ENCODE measurements at regions not wholly inside any gene's neighbourhood (a gene's known extent, or its start where the extent isn't known, plus 50 kb on each side); places are given as distances from the start of the nearest gene placed in this dataset.

DNA sequence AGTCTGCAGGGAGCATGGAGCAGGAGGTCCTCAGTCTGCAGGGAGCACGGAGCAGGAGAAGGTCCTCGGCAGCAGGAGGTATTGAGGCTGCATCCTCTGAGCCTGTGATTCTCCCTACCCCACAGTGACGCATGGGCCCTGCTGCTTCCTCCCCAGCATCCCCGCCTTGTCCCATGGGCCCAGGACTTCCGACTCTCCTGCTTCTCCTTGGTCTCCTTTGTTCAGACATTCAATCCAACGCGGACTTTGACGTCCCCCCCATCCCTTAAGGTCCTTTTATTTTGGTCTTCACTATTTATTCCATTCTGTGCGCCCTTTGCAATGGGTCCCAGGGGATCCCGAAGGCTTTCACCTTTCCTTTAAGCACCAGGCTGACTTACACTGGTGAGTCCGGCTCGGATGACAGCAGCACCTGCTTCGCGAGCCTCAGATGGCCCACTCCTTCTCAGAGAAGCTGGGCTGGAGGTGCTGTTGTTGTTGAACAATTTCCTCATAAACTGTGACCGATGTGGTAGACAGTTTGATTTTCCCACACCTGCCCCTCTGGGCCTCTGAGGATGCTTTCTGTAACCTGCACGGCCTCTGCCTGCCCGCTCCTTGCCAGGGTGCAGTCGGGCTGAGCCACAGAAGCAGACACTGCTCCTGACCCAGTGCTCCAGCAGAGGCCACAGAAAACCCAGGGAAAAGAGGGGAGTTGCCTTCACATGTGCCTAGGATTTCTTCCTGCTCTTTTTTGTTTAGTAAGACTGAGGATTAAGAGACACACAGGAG, 407.2 kb upstream of the SHH start:
- FAIRE-seq: no peak

DNA sequence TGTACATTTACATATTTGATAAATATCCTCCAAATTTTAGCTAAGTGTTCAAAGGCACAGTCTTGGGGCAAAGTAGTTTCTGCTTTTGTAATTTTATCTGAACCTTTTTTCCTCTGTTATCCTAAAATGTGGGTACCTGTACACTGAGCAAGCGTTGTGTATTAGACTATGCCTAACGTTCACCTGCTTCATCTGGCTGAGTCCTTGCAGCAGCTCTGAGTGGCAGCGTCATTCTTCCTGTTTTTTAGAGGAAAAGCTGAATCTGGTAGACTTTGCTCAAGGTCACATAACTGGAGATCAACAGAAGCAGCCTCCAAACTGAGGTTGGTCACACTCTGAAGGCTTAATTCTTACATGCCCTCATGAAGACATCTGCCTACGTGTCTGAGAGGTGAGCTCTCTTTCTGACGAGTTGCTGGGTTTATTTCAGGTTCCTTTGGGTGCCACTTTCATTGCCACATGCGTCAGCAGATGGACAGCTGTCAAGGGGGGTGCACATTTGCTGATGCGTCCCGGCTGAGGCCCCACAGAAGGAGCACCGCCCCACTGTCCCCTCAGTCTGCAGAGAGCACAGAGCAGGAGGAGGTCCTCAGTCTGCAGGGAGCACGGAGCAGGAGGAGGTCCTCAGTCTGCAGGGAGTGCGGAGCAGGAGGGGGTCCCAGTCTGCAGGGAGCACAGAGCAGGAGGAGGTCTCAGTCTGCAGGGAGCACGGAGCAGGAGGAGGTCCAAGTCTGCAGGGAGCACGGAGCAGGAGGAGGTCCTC, 406.5 kb upstream of the SHH start:
- FAIRE-seq: no peak

DNA sequence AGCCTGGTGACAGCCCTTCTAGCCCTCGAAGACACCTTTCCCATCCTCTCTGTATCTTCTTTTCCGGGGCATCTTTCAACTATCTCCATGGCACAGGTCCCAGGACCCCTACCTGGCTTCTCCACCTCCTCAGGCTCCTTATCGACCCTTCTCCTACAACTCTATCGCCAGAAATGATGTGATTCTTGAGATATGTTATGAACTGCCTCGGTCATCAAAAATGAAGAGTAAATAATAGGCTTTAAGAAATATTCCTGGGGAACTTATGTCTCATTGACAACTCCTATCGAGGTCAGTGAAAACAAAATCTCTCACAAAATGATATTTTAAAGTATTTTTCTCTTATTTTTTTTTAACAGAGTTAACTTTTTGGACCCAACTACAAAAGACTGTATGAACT, 405.5 kb upstream of the SHH start:
- no peak for FAIRE-seq

DNA sequence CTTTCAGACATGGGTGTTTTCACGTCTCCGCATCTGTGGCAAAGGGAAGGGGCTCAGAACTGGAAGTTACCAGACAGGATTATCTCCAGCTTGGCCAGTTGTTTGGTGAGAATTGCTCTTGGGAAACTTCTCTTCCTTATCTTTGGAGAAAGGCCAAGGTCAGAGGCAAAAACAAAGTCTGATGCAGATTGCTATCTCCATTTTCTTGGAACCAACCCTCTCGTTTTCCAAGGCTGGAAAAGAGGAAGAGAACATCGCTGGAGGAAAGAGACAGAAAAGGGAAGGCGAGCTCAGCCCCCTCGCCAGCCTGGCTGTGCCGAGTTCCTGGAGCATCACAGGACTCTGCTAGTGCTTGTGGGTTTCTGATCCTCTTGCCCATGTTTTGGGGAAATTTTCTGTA, 396.8 kb upstream of the SHH start:
- no peak for FAIRE-seq

DNA sequence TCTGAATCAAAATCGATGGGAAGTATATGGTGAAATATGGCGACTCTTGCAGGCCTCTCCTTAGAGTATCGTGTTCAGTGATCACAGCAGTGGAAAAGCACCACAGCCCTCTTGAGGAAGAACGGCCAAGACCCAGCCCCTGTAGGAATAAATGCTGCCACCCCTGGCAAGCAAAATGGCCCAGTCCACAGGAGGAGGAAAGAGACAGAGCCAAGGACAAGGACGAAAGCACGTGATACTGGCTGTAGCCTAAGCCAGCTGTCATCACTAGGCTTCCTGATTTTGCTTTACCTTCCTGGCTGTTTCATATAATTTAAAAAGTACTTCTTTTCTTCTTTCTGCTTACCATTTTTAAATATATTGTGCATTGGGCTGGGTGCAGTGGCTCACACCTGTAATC, 395.0 kb upstream of the SHH start:
- FAIRE-seq: no peak

DNA sequence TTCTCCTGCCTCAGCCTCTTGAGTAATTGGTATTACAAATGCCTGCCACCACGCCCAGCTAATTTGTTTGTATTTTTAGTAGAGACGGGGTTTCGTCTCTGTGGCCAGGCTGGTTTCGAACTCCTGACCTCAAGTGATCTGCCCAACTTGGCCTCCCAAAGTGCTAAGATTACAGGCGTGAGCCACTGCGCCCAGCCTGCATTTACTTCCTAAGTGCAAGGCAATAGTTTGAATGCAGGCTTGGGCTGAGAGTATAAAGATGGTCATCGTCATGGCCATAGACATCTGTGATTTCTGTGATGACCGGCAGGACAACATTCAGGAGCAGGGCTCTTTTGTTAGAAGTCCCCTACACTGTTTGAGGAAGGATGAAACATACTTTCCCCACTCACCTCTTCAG, 393.9 kb upstream of the SHH start:
- no peak for FAIRE-seq

DNA sequence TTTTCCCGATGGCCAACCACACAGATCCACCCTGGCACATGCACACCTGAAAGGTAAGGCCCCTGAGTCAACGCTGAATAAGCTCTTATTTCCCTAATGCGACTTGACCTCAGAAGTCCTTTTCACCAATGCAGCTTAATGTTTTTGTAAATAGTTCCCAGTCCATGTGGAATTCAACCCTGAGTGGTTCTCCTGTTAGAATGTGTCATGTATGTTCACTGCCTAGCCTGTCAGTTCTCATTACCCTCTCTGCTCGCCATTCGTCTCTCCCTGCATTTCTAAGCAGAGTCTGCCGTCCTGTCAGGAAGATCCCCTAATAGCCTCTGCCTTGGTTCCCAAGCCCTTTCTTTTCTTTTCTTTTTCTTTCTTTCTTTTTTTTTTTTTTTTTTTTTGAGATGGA, 392.6 kb upstream of the SHH start:
- FAIRE-seq: no peak

DNA sequence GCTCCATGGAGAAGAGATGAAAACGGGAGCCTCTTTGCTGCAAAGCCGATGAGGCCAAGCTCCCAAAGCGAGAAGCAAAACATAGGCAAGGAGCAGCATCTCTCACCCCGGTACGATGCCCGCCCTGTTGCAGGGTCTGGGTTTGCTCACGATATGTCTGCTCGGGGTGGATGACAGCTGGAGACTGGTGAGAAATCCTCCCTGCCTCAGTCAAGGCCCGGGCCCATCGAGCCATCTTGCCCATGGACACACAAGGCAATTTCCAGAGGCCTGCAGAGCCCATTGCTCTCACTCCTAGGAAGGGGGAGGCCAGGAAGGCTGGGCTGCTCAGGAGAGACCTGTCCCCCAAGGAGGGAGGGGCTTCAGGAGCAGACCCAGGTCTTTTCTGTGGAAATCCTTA, 391.7 kb upstream of the SHH start:
- FAIRE-seq: no peak

DNA sequence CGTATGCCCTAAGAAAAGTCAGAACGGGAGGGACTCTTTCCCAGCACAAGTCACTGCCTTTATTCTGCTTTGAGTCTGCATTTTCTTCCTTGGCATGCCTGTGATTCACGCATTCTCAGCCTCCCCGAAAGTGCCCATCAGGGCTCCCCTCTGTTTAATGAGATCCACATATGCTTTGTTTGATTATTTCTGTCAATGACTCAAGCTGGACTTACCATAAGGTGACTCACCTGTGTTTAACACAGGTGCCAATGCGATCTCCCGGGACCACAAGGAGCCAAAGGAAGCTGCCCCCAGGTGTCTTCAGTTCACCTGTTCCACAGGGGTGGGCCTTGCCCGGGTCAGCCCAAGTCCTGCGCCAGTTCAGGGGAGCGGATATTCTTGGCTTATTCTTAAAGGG, 386.0 kb upstream of the SHH start:
- no peak for FAIRE-seq

DNA sequence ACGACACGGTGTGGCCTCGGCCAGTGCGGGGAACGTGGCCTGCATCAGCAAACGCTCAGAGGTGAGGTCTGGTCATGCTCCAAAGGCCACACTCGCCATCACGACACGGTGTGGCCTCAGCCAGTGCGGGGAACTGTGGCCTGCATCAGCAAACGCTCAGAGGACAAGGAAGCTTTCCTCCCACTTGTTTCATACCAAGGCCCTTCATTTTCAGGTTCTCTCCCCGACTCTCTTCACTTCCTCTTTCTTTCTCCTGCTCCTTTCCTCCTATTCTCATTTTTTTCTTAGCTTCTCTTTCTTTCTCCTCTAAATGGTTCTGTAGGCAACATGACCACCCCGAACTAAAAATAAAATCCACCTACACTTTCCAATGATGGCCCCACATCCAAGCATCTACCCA, 384.4 kb upstream of the SHH start:
- FAIRE-seq: no peak

DNA sequence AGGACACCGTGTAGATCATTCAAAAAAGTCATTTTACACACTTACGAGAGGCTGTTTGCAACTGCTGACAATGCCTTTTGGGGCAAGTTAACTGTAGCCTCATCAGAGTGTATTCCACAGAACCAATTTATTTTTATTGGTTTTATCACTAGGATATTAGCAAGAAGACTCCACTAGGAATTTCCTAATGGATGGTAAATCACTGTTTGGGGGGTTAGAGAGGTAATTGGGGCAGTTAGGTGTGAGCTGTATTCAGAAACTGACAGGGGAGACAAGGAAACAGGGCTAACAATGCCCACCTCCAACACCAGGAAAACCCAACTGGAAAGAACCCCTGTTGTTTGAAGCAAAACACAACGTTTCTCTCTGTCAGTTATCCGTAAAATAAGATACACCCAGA, 383.0 kb upstream of the SHH start:
- no peak for FAIRE-seq

DNA sequence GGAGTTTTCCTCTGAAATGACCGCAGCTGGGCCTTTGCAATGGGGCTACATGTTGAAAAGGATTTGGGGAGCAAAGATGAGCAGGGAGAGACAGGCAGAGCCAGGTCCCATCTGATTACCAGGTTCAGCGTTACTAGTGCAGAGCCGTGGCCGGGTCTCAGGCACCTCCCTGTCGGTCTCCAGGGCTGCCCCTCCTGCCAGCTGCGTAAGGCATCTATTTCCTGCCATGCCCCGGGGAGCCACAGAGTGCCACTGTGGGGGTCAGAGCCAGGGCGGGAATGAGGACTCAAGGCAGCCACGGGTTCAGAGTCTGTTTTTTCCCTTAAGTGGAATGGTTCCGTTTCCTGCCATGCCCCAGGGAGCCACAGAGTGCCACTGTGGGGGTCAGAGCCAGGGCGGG, 382.6 kb upstream of the SHH start:
- FAIRE-seq: no peak

DNA sequence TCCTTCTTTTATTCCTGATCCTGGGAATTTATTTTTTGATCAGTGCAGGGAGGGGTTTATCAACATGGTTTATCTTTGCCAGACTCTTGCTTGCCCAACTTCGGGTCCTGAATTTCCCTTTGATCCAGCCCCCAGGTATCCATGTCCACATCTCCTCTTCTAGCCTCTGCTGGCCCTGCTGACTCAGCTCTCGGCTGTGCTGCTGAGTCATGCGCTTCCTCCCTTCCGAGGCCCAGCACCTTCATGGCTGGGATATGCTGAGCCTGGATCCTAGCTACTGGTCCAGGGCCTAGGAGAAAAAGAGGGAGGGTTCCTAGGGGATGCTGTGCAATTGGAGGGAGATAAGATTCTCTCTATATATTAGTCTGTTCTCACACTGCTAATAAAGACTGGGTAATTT, 380.7 kb upstream of the SHH start:
- no peak for FAIRE-seq

DNA sequence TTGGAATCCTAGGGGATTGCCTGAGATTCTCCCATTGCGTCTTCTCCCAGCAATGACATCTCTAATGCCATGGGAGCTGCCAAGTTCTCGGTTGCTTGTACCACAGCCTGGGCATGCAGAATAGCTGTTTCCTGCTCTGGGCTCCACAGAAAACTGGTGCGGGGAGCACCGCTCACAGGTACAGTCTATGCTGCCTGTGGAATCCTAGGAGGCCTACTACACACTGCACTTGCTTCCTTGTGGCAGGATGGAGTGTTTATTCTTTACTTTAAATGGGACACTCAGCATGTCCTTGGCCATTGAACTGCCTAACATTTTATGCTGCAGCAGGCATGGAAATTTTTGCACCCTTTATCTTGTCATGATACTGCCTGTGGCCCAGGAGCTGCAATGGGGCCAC, 378.8 kb upstream of the SHH start:
- FAIRE-seq: no peak

DNA sequence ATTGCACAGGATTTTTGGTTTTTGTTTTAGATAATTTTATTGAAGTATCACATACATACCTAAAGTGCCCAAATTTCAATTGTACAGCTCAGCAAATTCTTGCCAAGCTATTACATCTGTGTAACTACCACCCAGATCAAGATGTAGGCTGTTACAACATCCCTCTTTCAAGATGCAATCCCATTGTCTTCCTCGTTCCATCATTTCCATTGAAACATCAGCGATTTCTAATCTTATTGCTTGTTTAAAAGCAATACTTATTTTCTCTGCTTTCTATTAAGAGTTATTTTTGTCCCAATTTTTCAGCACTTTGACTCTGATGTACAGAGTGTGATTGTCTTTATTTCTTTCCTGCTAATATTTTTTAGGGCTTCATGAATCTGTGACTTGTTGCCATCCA, 372.8 kb upstream of the SHH start:
- no peak for FAIRE-seq

DNA sequence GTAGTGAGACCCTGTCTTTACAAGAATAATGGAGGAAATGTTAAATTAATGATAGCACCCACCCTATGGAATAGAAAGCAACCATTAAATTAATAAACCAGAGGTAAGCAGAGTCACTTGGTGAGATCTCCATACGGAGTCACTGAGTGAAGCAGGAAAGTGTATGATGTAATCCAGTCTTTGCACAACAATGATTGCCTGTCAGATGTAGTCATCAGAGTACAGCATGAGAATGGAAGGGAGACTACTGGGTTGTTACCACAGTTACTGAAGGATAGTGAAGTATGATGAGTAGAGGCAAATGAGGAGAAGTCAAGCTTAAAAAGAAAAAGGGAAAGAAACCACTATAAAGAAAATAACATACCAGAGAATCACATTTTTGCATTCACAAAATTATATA, 371.9 kb upstream of the SHH start:
- no peak for FAIRE-seq

DNA sequence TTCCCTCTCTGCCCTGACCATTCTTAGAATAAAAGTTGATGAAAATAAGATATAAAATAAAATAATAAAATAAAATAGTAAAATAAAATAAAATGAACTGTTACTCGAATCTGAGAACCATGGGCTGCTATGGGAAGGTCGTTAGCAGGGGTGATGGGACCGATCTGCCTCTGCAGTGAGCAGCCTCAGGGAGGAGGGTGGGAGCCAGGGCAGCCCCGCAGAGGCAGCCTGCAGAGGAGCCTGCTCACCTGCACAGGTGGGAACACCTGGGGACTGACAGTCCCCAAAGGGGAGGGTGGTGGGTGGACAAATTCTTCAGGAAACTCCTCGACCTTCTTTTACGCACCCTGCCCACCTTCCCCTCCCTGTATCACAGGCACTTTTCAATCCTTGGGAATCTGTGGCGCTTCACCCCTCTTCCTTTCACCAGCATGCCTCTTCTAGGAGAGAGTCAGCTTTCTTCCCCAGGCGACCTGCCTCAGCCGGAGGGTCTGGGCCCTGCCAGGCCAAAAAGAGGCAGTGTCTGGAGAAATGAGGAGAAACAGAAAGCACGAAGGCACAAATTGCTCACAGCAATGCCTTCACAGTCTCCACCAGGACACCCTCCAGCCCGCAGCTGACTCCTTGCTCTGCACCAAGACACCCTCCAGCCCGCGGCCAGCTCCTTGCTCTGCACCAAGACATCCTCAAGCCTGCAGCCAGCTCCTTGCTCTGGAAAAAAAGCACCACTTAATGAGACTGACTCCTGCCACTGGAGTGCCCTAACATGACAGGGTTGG, 368.4 kb upstream of the SHH start:
- FAIRE-seq: no peak

DNA sequence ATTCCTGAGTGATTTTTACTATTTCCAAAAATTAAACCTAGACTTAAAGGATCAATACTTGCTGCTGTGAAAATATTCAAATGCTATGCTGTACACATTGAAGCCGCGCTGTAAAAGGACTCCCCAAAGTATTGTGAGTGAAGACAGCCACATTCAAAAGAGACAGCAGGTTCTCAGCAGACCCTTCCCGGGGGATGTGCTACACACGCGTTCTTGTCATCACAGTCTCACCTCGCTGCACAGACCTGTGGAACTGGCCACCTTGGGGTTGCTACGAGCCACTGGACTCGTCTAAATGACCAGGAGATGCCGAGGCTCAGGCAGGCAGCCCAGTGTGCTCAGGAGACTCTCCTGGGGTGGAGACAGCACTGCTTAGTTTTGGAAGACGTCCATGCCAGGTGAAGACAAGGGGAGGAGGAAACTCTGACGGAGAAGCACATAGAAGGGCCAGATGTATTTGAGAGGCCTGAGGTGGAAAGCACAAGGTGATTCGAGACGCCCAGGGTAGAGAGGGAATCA, 367.7 kb upstream of the SHH start:
- FAIRE-seq: no peak

DNA sequence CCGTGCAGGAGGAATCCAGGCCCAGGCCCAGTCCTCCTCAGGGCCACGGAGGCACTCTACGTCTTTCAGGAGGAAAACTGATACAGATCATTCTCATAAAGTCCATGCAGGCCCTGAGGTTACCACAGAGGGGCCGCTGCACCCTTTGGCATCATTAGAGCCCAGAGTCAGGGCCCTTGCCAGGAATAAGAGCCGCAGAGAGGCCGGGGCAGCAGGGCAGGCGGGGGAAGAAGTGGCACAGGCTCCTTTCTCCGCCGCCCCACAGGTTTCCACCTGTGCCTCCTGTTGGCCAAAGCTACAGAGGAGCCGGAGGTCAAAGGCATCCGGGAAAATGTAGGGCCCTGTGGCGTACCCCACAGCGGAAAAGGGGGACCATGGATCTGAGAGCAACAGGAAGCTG, 366.6 kb upstream of the SHH start:
- FAIRE-seq: no peak

DNA sequence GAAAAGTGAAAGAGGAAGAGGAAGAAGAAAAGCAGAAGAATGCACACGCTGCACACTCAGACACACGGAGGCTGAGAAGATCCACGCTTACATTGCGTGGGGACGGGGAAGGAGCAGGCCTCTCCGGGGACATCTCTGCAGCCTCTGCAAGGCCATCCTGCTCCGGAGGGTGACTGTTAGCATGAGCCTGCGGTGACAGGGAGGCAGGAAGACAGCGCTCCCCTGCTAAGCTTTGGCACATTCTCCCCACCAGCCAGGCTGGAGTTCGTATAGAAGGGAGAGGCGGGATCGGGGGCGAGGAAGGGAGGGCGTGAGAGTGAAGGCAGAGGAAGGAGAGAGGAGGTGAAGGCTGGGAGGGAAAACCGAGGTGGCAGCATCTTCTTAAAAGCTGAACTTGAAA, 366.0 kb upstream of the SHH start:
- no peak for FAIRE-seq

DNA sequence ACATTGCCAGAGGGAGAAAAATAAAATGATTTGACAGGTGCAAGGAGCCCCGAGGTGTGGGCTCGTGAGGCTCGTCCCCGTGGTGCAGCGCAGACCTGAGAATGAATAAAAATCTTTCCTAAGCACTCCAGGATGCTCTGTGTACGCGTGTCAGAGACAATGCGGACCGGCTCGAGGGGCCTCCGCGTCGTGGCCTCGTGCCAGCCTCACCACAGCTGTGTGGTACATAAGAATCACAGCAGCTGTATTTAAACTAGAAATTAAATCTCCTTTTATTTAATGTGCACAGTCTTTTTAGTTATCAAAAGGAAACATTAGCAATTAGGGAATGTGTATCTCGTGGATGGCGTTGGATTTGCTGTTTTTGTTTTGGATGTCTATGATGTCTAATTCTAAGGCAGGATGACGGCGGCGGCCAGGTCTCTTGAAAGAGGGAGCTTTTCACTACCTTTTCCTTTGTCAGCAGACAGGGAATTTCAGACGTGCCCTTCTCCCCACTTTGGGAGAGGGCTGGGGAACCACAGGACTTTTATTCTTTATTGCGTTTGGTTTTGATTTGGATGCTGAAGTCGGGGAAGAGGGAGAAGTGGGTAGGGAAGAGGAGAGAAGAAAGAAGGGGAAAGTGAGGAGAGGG, 365.3 kb upstream of the SHH start:
- FAIRE-seq: no peak

DNA sequence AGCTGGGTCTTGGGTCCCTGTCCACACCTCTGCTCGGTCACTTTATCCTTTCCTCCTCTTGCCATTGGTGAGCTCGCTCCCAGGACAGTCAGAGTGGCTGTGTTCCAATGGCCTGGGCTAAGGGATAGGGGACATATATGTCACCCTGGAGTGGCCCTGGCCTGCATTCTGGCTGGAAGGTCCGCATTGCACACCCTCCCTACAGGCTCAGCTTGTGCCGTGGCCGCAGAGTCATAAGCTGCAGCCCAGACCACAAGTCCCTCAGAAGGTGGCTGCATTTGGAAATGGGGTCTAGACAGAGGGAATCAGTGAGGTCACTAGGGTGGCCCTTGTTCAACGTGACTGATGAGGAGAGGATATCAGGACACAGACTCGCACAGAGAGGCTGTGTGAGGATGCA, 363.8 kb upstream of the SHH start:
- no peak for FAIRE-seq

DNA sequence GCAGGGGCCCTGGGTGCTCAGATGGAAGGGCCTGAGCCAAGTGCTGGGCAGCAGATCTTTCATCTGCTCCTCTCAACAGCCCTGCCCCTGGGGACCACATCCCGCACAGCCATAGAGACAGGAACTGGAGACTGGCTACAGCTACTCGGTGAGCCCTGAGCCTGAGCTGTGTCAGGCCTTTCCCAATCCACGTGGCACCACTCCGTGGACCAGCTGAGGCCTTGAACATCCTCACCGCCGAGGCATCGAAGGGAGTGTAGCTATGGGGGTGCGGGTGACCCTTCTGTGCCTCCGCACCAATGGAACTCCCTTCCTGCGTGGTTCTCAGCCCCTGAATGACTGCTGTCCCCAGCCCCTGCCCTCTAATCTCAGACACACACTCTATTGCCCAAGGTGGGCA, 362.7 kb upstream of the SHH start:
- no peak for FAIRE-seq
